ENCODE measurements at regions not wholly inside any gene's neighbourhood (a gene's known extent, or its start where the extent isn't known, plus 50 kb on each side); places are given as distances from the start of the nearest gene placed in this dataset.

DNA sequence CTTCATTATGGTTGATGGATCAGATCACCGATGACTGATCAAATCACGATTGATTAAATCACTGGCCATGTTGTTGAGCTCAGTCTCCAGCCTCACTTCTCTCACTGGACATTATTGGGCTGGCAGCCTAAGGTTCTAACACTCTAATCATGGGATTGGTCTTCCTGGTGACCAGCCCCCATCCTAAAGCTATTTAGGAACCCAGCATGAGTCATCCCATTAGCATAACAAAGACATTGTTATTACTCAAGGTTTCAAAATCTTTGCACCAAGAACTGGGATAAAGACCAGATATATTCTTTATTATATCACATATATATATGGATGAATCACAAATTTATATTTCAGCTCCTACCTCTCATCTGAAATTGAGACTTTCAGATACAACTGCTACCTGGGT lies 272.1 kb upstream of the IL12B start:
- TF ChIP-seq, protein P1, sequence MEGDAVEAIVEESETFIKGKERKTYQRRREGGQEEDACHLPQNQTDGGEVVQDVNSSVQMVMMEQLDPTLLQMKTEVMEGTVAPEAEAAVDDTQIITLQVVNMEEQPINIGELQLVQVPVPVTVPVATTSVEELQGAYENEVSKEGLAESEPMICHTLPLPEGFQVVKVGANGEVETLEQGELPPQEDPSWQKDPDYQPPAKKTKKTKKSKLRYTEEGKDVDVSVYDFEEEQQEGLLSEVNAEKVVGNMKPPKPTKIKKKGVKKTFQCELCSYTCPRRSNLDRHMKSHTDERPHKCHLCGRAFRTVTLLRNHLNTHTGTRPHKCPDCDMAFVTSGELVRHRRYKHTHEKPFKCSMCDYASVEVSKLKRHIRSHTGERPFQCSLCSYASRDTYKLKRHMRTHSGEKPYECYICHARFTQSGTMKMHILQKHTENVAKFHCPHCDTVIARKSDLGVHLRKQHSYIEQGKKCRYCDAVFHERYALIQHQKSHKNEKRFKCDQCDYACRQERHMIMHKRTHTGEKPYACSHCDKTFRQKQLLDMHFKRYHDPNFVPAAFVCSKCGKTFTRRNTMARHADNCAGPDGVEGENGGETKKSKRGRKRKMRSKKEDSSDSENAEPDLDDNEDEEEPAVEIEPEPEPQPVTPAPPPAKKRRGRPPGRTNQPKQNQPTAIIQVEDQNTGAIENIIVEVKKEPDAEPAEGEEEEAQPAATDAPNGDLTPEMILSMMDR (IDR thresholded peaks at IDR 0.05 in 8 of 11, conservative IDR thresholded peaks at IDR 0.05 in 3 of 11) = no peak
- no peak for TF ChIP-seq POLR2A (IDR thresholded peaks at IDR 0.05)
- TF ChIP-seq POLR2AphosphoS5 (IDR thresholded peaks at IDR 0.05) = no peak
